Activated CD4-positive, alpha-beta T cell treated with anti-CD3 and anti-CD28 coated beads, Interleukin-2, amount 50 U/mL, for 1 hour (primary cell): ENCODE measurements at regions not wholly inside any gene's neighbourhood (a gene's known extent, or its start where the extent isn't known, plus 50 kb on each side); places are given as distances from the start of the nearest gene placed in this dataset.
"Not testable (repeated sequence)": the region's sequence is repeated elsewhere in the genome, so short reads cannot be mapped to it uniquely, and the experiment has no call there.

ENCODE experiments used
- DNase-seq: peaks from one replicate; pipeline ENCODE4 v3.0.0-alpha.2; 2020

GRCh38 chr2:48230834-48231233, 83.6 kb upstream of the FOXN2 start:
- DNase-seq: no peak

GRCh38 chr2:48232351-48232750, 82.1 kb upstream of the FOXN2 start:
- DNase-seq: no peak

GRCh38 chr2:48233005-48233404, 81.5 kb upstream of the FOXN2 start:
- no peak for DNase-seq

- not testable (repeated sequence) for DNase-seq
Measured at GRCh38 chr2:48233824-48234223, 80.7 kb upstream of the FOXN2 start.

GRCh38 chr2:48235076-48235475, 79.4 kb upstream of the FOXN2 start:
- DNase-seq: no peak

- DNase-seq: no peak
Measured at GRCh38 chr2:48238381-48238780, 76.1 kb upstream of the FOXN2 start.

GRCh38 chr2:48240912-48241311, 73.6 kb upstream of the FOXN2 start:
- DNase-seq: no peak

- no peak for DNase-seq
Measured at GRCh38 chr2:48247206-48247605, 67.3 kb upstream of the FOXN2 start.

- DNase-seq: no peak
Measured at GRCh38 chr2:48248251-48248933, 66.1 kb upstream of the FOXN2 start.

- no peak for DNase-seq
Measured at GRCh38 chr2:48249025-48249424, 65.5 kb upstream of the FOXN2 start.

GRCh38 chr2:48249631-48250473, 64.6 kb upstream of the FOXN2 start:
- no peak for DNase-seq

- DNase-seq: no peak
Measured at GRCh38 chr2:48250474-48250844, 64.0 kb upstream of the FOXN2 start.

GRCh38 chr2:48250943-48251342, 63.5 kb upstream of the FOXN2 start:
- DNase-seq: no peak

- no peak for DNase-seq
Measured at GRCh38 chr2:48251437-48252148, 62.9 kb upstream of the FOXN2 start.

GRCh38 chr2:48253301-48253700, 61.2 kb upstream of the FOXN2 start:
- no peak for DNase-seq

GRCh38 chr2:48254839-48255238, 59.6 kb upstream of the FOXN2 start:
- no peak for DNase-seq

- no peak for DNase-seq
Measured at GRCh38 chr2:48257456-48257855, 57.0 kb upstream of the FOXN2 start.

- no peak for DNase-seq
Measured at GRCh38 chr2:48258481-48259149, 55.9 kb upstream of the FOXN2 start.

- no peak for DNase-seq
Measured at GRCh38 chr2:48259811-48260210, 54.7 kb upstream of the FOXN2 start.

GRCh38 chr2:48264627-48265026, 49.9 kb upstream of the FOXN2 start:
- DNase-seq: no peak
